ENCODE measurements at regions not wholly inside any gene's neighbourhood (a gene's known extent, or its start where the extent isn't known, plus 50 kb on each side); places are given as distances from the start of the nearest gene placed in this dataset.
"Not testable (repeated sequence)": the region's sequence is repeated elsewhere in the genome, so short reads cannot be mapped to it uniquely, and the experiment has no call there.

DNA sequence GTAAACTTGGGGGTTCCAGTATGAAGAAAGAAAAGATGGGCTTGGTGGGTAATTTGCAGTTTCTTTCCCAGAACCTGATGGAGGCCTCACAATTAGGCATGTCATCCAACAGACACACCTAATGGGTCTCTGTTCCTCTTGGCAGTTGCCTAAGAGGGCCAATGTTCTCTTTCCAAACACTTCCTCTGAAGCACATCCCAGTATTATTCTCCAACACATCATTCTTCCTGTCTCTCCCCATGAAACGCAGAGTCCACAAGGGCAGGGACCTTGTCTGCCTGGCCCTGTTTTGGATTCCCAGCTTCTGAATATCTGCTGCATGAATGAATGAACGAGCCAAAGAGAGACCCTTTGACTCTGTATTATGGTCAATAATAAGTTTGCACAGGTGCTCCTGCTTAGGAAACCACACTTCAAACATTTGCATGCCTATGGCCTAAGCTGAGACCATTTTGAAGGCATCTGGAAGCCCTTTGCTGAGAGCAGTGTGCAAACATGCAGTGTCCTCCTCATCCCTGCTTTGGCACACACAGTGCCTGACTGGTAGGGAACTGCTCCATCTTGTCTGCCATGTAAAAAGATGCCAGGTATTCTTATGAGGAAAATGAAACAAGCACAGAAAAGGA lies 100.9 kb upstream of the CHST15 start:
- no peak overlapping the region for H3K27ac ChIP-seq
- H3K4me1 ChIP-seq, result peaks cover 0 to 23% (median 3%) of the 10 kb centered on the region in 4 donors
- WGBS, 2 donors, result 56 to 66% methylated on average over 2 of the region's 2 CpGs
- TF ChIP-seq, protein P1, sequence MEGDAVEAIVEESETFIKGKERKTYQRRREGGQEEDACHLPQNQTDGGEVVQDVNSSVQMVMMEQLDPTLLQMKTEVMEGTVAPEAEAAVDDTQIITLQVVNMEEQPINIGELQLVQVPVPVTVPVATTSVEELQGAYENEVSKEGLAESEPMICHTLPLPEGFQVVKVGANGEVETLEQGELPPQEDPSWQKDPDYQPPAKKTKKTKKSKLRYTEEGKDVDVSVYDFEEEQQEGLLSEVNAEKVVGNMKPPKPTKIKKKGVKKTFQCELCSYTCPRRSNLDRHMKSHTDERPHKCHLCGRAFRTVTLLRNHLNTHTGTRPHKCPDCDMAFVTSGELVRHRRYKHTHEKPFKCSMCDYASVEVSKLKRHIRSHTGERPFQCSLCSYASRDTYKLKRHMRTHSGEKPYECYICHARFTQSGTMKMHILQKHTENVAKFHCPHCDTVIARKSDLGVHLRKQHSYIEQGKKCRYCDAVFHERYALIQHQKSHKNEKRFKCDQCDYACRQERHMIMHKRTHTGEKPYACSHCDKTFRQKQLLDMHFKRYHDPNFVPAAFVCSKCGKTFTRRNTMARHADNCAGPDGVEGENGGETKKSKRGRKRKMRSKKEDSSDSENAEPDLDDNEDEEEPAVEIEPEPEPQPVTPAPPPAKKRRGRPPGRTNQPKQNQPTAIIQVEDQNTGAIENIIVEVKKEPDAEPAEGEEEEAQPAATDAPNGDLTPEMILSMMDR (IDR thresholded peaks at IDR 0.05), result no peak
- TF ChIP-seq POLR2A (IDR thresholded peaks at IDR 0.05) (no peak), EP300 (IDR thresholded peaks at IDR 0.05) (no peak)
- H3K36me3 ChIP-seq, result no peaks in the 10 kb centered on the region
- DNase-seq (ENCODE audit: low spot score in 2 of 2), result no peak
- no peak overlapping the region for H3K4me3 ChIP-seq
- no peaks in the 10 kb centered on the region for H3K9me3 ChIP-seq
- H3K27me3 ChIP-seq, result no peaks in the 10 kb centered on the region

DNA sequence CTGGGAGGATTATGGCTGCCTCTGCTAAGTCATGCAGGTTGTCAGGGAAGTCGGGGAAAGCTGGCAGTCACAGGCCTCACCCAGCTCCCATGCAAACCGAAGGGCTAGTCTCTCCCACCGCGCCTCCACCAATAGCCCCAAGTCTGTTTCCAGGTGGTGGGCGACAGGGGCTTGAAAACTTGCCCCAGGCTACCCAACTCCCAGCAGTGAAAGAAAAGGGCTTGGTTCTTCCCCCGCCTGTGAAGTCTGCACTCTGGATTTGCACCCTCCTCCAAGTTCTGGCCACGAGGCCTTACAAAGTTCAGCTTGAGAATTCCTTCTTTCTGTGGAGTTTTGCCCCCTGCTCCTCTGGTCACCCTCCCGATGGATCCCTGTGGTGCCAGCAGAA lies 99.9 kb upstream of the CHST15 start:
- H3K9me3 ChIP-seq, result no peaks in the 10 kb centered on the region
- H3K4me3 ChIP-seq, result no peak overlapping the region
- peaks cover 0 to 19% (median 3%) of the 10 kb centered on the region in 4 donors for H3K4me1 ChIP-seq
- no peaks in the 10 kb centered on the region for H3K36me3 ChIP-seq
- no peak for TF ChIP-seq POLR2A (IDR thresholded peaks at IDR 0.05)
- no peak for TF ChIP-seq EP300 (IDR thresholded peaks at IDR 0.05)
- TF ChIP-seq, protein P1 (IDR thresholded peaks at IDR 0.05), result no peak
- WGBS, 2 donors, result 91 to 98% methylated on average over 6 to 8 of the region's 8 CpGs
- no peak for DNase-seq (ENCODE audit: low spot score in 2 of 2)
- H3K27ac ChIP-seq, result no peak overlapping the region
- H3K27me3 ChIP-seq, result no peaks in the 10 kb centered on the region

DNA sequence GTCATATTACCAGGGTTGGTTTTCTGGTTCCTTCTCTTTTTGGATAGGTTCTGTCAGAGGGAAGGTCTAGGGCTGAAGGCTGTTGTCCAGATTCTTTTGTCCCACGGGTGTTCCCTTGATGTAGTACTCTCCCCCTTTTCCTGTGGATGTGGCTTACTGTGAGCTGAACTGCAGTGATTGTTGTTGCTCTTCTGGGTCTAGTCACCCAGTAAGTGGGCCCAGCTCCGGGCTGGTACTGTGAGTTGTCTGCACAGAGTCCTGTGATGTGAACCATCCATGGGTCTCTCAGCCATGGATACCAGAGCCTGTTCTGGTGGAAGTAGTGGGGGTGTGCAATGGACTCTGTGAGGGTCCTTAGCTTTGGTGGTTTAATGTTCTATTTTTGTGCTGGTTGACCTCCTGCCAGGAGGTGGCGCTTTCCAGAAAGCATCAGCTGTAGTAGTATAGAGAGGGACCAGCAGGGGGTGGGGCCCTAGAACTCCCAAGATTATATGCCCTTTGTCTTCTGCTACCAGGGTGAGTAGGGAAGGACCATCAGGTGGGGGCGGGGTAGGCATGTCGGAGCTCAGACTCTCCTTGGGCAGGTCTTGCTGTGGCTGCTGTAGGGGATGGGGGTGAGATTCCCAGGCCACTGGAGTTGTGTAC lies 99.4 kb upstream of the CHST15 start:
- H3K9me3 ChIP-seq; H3K27ac ChIP-seq; H3K36me3 ChIP-seq; DNase-seq (ENCODE audit: low spot score in 2 of 2); H3K4me3 ChIP-seq; H3K27me3 ChIP-seq: not testable (repeated sequence)
- TF ChIP-seq, protein P1 (IDR thresholded peaks at IDR 0.05), result peak in 1 of 5 experiments; percentile 11
- WGBS, 2 donors, result 94 to 98% methylated on average over 5 of the region's 5 CpGs
- H3K4me1 ChIP-seq, result peaks cover 0 to 14% (median 3%) of the 10 kb centered on the region in 4 donors

DNA sequence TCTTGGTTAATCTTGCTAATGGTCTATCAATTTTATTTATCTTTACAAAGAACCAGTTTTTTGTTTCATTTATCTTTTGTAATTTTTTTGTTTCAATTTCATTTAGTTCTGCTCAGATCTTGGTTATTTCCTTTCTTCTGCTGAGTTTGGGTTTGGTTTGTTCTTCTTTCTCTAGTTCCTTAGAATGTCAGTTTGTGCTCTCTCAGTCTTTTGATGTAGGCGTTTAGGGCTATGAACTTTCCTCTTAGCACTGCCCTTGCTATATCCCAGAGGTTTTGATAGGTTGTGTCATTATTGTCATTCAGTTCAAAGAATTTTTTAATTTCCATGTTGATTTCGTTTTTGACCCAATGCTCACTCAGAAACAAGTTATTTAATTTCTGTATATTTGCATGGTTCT lies 97.1 kb upstream of the CHST15 start:
- not testable (repeated sequence) for DNase-seq (ENCODE audit: low spot score in 2 of 2); H3K4me1 ChIP-seq; H3K27ac ChIP-seq; H3K36me3 ChIP-seq; H3K27me3 ChIP-seq; H3K4me3 ChIP-seq; H3K9me3 ChIP-seq
- 59 to 65% methylated on average over 2 of the region's 2 CpGs for WGBS, 2 donors

DNA sequence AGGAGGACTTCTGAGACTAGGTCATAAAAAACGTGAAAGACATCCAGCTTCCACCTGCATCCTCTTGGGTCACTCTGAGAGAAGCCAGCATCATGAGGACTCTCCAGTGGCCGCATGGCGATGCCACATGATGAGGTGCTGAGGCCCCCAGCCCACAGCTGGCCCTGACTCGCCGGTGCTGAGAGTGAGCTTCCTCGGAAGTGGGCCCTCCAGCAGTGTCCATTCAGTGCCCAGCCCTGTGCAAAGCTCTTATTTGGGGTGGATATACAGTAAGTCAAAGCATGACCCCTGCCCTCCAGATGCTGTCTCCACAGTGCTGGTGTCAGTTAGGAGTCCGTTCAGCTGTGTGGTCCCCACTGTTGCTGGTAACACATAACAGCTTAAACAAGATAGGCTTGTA lies 93.6 kb upstream of the CHST15 start:
- Histone ChIP-seq H3K27ac (no peak overlapping the region), H3K4me3 (no peak overlapping the region), H3K36me3 (no peaks in the 10 kb centered on the region), H3K27me3 (no peaks in the 10 kb centered on the region), H3K4me1 (no peaks in the 10 kb centered on the region), H3K9me3 (no peaks in the 10 kb centered on the region)
- no peak for DNase-seq (ENCODE audit: low spot score in 2 of 2)
- no peak for TF ChIP-seq EP300 (IDR thresholded peaks at IDR 0.05)
- 84 to 97% methylated on average over 7 of the region's 7 CpGs for WGBS, 2 donors

DNA sequence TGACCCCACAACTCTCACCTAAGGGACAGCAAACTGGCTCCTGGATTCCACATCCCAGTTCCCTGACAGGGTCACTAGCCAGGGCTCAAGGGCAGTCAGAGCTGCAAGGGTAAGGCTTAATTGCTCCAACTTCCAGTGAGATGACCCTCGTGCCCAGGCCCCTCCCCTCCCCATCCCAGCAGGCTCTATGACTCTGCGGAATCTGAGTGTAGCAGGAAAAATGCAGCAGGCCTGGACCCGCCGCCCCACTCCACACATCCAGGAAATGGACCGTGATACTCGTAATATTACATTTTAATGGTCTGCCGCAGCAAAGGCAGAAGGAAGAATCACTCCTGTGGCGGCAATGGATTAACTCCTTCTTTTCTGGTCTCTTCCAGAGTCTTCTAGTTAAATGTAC lies 91.7 kb upstream of the CHST15 start:
- no peak for DNase-seq (ENCODE audit: low spot score in 2 of 2)
- no peaks in the 10 kb centered on the region for H3K36me3 ChIP-seq
- H3K27me3 ChIP-seq, result no peaks in the 10 kb centered on the region
- TF ChIP-seq, protein P1 (IDR thresholded peaks at IDR 0.05), result no peak
- no peak for TF ChIP-seq POLR2A (IDR thresholded peaks at IDR 0.05)
- no peak for TF ChIP-seq EP300 (IDR thresholded peaks at IDR 0.05)
- no peaks in the 10 kb centered on the region for H3K4me1 ChIP-seq
- H3K27ac ChIP-seq, result no peak overlapping the region
- WGBS, 2 donors, result 67 to 68% methylated on average over 8 of the region's 8 CpGs
- H3K4me3 ChIP-seq, result no peak overlapping the region
- no peaks in the 10 kb centered on the region for H3K9me3 ChIP-seq
